NCI-H2107 (cell line): ENCODE measurements at regions not wholly inside any gene's neighbourhood (a gene's known extent, or its start where the extent isn't known, plus 50 kb on each side); places are given as distances from the start of the nearest gene placed in this dataset.
"Not testable (repeated sequence)": the region's sequence is repeated elsewhere in the genome, so short reads cannot be mapped to it uniquely, and the experiment has no call there.

Source experiments
- DNase-seq: peaks from one replicate; lab custom pipeline; 2025; lab: John Stamatoyannopoulos, UW

DNA sequence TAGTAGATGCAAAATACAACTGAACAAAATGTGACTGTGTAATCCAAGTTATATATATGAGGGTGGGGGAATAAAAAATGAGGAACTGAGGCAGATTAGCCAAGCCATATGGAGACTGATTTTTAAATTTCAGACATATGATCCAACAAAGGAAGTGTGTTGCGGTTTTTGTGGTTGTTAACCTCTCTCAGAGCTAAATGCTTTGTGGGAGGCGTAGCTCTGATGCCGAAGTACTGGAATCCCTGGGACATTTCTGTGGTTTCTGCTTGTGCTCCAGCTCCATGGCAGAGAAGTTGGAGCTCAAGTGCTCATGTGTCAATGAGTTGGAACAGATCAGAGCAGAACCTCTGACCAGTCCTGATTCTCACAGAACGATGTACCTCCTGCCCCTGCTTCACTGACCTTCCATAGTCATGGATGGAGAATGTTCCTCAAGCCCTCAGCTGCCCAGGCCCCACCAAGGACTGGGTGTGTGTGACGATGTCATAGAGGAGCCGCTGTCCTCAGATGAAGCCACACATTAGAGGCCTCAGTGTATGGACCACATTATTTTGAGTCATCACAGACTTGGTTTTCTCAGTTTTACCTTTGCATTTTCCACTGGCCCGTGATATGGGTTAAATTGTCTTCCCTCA is 107.6 kb downstream of the SOX1 start:
- DNase-seq, result no peak

DNA sequence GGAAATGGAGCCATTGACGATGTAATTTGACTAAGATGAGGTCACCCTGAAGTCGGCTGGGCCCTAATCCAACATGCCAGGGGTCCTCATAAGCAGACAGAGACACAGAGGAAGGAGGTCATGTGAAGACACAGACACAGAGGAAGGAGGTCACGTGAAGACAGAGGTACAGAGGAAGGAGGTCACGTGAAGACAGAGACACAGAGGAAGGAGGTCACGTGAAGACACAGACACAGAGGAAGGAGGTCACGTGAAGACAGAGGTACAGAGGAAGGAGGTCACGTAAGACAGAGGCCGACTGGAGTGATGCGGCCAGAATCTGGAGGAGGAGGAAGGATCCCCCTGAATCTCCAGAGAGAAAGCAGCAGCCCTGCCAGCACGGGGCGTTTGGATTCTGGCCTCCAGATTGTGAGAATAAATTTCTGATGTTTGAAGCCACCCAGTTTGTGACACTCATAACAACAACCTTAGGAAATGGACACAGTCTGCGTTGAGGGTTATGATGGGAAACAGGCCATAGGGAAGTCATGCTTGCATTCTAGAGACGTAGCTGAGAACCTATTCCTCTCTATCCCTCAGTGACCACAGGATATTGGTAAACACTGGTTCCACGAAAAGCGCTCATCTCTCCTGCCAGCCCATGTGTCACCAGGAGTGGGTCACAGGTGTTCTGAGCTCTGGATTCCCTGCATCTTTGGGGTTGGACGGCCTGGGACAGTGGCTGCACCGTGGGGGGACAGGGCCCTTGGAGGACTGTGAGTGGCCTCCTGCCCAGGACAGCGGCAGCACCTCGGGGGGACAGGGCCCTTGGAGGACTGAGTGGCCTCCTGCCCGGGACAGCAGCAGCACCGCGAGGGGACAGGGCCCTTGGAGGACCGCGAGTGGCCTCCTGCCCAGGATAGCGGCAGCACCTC is 108.5 kb downstream of the SOX1 start:
- DNase-seq, result no peak

DNA sequence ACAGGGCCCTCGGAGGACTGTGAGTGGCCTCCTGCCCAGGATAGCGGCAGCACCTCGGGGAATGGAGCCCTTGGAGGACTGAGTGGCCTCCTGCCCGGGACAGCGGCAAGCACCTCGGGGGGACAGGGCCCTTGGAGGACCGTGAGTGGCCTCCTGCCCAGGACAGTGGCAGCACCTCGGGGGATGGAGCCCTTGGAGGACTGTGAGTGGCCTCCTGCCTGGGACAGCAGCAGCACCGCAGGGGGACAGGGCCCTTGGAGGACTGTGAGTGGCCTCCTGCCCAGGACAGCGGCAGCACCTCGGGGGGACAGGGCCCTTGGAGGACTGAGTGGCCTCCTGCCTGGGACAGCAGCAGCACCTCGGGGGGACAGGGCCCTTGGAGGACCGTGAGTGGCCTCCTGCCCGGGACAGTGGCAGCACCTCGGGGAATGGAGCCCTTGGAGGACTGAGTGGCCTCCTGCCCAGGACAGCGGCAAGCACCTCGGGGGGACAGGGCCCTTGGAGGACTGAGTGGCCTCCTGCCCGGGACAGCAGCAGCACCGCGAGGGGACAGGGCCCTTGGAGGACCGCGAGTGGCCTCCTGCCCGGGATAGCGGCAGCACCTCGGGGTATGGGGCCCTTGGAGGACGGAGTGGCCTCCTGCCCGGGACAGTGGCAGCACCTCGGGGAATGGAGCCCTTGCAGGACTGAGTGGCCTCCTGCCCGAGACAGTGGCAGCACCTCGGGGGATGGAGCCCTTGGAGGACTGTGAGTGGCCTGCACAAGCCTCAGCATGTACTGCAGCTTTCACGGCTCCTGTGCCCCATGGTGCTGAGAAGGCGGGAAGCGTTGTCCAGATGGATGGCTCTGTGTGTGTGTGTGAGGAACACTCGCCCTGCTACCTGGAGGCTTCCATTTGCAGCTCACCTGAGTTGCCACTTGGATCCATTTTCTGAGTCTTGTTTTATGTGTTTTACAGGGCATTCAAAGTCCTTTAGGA is 109.5 kb downstream of the SOX1 start:
- not testable (repeated sequence) for DNase-seq

DNA sequence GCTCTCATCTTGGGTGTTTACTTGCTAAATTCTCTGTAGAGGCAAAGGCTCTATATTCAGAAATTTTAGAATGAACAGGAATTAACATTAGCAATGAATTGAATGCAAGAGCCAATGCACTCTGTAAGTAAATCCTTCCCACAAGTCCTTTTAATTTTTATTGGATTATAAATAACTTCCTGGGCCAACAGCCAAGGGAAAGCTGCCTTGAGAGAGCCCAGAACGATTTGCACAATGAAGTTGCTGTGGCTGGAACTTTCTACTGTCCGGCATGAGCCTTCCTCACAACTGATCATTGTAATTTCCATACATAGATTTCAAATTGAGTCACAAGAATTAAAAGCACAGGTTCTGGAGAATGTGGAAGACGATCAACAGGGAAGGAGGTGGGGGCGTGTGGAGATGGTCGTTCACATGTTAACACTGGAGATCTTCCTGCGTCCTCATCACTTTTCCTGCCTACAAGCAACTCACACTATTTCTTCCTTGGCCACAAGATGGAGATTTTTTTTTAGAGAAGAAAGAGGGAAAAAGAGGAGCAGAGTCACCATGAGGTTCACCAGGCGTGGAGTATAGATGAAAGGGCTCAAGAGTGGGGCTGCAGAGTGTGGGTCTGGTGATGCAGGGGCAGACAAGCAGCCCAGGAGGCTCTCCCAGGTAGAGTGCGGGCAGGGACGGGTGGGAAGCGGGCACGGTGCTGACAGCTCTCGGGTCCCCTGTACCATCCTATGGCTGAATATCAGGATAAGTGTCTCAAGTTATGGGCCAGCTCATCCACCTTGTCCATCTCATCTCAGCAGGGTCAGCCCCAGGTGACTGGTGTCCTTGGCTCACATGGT is 110.7 kb downstream of the SOX1 start:
- no peak for DNase-seq

DNA sequence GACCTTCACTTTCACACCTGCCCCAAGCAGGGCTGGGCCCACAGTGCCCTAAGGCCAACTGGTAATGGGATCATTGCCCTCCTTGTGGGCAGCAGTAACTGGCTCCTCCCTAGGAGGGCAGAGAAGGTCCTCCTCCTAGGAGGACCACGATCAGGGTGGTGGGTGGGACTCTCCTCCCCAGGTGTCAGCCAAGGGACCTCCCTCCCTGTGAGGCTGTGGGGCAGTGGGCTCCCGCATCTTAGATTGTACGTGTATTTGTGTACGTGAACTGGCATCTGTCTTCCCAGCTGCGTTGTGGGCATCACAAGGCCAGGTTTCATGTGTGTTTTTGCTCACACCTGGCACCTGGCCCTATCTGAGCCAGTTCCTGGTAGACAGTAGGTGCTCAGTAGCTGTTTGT is 111.8 kb downstream of the SOX1 start:
- no peak for DNase-seq

DNA sequence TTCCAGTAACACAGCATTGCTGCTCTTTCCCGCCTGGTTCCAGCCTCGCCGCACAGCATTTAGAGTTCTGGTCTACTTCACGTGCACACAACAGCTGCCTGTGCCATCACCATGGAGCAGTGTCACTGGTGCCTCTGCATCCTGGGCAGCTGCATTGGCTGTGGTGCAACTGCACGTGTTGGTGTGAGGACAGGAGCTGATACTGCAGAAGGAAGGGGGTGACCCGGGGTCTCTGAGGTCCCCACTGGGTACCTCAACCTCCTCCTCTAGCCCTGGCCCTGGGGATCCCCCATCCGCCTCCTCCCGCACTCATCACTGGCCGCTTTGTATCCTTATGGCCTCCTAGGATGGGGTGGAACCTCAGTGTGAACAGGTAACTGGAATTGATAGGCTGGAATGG is 112.5 kb downstream of the SOX1 start:
- DNase-seq, result no peak

DNA sequence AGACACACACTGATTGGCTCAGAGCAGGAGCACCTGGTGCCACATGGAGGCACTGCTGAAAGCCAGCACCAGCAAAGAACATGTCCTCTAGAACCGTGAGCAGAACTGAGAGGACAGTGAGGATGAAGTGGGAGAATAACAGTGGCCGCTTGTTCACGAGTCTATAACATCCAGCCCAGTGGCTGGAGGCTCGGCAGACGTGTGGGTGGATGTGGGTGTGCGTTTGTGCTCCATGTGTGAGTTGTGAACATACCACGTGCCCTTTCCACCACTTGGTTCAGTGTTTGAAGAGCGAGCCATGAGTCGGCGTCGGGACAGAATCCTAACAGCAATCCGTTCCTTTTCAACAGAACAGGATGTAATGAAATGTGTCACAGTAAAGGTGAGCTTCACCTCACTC is 113.0 kb downstream of the SOX1 start:
- no peak for DNase-seq

DNA sequence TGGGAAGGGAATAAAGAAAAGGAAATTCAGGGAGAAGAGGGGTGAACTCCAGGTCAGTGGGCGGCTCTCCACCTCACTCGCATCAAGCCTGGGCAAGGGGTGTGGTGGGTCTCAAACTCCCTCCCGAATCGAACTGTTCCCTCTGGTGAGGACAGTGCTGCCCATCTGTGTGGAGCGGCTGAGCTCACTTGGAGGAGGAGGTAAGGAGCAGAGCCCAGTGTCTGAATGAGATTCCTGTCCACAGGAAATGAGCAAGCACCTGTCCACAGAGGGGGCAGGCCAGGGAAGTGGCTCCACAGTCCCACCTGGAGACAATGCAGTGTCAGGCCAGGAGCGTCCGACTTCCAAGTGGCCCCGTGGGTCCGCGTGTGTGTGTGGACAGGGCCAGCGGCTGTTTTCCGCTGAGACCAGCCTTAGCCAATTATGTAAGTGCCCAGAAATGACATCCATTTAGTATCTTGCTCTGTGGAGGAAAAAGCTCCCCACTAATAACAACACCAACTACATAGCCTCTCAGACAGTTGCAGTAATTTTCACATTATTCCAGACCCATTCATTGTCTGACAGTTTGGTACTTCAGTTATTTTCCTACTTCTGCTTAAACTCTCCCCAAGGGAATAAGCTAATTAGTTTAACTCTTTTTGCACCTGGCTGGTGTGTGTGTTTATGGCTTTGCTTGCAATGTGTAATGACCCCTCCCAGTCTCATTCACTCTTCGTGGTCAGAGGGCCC is 114.6 kb downstream of the SOX1 start:
- no peak for DNase-seq

DNA sequence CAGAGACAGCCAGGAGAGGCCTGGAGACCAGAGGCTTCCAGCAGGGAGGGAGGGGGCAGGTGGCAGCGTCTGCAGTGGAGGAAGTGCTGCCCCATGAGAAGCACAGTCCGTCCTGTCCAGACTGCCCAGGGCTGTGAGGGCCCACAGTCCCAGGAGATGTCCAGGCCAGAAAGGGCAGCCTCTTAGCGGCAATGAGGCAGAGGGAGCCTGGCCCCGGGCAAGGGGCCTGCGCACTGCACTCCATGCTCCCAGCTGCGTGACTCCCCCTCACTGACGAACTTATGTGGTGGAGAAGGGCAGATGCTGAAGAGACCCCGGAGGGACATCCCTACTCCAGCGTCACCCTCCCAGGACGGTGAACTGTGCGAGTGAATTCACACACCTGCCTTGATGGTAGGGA is 115.3 kb downstream of the SOX1 start:
- DNase-seq, result no peak

DNA sequence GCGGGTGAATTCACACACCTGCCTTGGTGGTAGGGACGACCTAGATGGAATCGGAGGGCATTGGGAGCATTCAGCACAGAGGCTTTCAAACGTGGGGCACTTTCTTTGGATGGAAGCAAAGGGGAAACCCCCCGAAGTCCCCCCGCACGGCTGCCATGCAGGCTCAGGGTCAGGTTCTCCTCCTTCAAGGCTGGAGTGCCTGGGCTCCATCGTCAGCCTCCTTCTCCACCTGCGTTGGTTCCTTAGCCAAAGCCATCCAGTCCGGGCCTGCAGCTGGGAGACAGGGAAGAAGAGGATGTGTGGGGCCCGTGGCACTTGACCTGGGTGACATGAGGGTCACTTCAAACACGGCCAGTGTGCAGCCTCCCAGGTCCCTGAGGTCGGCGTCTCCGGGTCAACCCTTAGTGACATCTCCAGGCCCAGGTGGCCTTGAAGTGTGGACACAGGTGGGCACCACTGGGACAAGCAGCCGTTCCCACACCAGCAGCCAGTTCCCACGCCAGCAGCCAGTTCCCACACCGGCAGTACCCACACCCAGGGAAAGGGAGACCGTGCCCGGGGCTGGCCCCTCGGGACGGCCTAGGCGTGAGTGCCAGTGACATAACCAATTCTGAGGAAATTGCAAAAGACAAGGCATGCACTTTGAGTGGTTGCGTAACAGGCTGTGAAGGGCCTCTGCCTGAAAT is 116.0 kb downstream of the SOX1 start:
- no peak for DNase-seq

DNA sequence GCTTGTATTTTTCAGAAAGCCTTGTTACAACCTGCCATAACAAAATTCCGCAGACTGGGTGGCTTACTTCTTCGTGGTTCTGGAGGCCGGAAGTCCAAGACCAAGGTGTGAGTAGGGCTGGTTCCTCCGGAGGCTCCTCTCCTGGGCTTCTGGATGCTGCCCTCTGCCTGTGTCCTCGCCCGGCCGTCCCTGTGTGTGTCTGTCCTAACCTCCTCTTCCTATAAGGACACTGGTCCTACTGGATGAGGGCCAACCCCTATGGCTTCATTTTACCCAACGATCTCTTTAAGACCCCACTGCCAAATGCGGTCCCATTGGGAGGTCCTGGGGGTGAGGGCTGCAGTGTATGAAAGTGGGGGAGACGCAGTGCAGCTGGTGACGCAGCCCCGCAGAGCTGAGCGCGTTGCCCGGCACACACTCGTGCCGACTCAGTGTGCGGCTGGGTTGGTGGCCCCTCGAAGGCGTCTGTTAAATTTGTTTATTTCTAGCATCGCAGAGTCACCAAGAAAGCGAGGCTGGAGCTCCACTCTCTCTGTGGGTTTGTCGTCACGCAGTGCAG is 116.7 kb downstream of the SOX1 start:
- DNase-seq, result no peak

DNA sequence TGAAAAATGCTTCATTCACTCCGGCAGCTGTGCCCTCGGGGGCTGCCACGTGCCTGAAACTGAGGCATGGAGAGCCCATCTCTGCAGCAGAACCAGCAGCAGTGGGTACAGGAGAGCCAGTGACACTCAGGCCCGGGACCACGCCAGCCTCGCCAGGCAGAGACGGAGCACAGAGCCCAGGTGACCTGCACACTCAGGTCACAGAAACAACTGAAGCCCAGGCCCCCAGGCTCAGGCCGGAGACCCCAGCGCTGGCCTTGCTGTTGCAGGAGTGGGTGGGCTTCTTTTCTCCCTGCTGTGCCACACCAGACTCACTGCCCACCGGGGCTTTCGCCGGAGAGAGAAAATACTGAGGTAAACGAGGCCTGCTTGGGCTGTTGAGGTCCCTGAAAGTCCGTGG is 117.3 kb downstream of the SOX1 start:
- DNase-seq, result no peak

DNA sequence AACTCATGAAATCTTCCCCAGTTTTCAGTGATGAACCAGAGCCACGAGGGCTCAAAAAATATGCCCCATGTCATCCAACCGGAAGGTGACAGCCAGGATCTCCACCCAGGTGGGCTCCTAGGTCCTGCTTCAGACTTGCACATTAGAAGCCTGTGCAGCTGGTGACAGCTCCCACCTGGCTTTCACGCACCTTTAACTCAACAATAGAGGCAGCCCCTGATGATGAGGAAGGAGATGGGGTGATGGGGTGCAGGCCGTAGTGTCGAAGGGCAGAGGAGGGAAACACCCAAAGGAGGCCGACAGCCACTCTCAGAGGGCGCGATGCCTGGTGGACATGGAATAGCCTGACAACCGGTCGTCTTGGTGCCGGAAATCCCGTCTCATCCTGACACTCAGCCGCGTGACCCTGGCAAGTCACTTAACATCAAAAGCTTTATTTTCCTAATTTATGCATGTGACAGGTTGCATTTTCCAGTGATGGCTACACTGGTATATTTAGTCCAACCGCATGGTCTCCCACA is 118.0 kb downstream of the SOX1 start:
- no peak for DNase-seq

DNA sequence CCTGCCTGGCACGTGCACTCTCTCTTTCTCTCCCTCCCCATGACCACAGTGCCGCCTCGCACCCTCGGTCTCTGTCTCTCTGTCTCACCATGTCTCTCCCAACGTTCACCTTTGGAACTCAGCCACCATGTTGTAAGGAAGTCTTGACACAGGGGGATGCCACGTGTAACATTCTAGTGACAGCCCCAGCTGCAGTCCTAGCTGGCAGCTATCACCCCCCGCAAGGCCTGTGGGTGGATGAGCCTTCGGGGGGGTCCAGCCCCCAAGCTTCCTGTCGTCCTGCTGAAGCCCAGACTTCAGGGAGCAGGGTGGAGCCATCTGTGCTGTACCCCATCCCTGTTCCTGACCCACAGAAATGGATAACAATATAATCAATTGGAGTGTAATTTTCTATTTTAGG is 118.5 kb downstream of the SOX1 start:
- no peak for DNase-seq

DNA sequence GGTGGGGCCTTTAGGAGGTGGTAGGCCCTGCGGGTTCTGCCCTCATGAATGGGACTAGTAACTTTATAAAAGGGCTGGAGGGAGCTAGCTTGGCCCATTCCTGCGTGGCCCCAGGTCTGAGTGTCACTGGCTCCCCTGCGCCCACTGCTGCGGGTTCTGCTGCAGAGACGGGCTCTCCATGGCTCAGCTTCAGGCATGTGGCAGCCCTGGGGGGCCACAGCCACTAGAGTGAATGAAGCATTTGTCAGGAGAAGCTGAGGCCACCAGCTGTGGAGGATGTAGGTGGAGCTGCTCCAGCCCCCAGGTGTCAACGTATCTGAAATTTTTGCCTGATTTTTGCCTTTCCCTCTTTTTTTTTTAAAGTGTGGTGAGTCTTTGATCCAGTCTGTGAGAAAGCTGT is 119.1 kb downstream of the SOX1 start:
- no peak for DNase-seq

DNA sequence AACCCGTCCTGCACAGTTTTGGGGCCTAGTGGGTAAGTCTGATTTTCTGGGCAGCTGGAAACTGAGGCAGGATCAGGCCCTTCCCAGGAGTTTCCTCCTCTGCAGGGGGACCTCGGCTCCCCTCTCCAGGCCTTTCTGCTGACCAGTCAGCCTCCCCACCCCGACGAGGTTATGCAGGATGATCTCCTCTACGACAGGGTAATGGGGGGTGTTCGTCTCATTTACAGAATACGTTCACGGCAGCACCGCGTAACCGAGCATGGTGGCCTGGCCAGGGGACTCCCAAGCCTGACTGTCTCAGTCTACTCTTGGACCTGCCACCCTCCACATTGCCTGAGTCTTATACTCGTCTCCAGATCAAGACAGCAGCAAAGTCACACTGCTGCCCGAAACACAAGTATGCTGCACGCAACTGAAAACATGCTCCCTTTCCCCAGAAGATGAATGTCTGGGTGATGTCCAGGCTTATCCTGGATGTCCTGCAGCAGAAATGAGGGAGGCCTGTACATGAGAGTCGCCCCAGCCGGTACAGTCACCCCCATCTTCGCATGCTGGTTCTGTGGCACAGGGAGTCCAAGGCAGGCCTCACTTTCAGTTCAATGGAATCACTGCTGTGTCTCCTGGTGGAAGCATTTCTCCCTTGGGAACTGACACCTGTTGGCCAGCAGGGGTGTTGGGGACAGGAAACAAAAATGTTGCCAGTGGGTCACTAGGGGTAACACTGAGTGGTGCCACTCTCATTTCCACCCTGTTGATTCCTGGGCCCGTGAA is 120.8 kb downstream of the SOX1 start:
- DNase-seq, result no peak

DNA sequence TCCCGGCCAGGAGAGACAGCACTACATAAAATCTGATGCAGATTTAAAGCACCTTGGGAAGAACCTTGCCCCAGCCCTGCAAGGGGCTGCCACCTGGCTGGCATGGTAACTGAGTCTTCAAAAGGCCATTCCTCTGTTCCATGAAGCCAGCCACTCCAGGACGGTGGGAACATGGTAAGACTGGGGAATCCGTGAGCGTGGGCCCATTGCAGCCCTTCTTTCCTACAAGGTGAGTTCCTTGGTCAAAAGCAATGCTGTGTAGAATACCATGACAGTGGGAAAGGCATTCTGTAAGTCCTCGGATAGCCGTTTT is 121.3 kb downstream of the SOX1 start:
- DNase-seq, result no peak

DNA sequence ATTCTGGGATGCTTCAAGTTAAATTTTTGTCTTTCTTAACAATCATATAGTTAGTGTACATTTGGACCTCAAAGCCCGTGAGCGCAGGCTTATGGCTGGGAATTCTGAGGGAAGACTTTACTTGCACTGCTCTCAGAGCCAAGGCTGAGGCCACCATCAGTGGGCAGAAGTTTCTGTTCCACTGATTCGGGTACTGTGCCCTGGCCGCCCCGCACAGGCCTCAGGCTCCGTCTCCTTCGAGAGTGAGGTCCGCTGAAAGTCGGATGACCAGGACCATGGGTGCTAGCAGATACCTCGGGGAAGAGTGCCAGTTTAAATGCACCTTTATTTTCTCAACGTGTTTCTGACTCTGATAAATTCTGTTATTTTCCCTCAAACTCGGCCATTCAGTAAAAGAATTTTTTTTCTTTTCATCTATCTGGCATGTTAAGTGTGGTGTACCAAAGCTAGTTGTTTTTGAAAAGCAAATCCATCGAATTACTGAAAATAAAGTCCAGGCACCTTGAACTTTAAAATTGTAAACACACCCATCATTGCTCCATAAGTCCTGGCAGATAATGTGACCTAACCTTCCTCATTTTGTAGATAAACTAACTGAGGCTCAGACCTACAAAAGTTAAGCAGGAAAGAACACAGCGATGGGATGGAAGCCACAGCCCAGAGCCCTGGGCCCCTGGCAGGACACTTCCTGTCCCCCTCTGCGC is 126.7 kb downstream of the SOX1 start:
- no peak for DNase-seq

DNA sequence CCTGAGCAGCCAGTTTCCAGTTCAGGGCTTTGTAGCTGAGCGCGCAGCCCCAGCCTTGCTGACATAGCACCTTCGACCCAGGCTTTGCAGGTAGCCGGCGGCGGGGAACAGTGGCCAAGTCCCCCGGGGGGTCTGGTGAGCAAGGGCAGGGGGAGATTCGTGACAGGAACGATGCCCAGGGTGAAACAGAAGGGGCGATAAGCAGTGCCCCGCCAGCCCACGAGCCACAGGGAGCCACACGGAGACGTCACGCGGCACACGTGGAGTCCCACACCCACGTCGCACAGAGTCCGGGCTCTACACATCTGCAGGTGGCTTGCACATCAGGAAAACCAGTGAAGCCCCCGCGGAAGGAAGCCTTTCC is 127.2 kb downstream of the SOX1 start:
- no peak for DNase-seq
